Endothelial cell of umbilical vein (primary cell): ENCODE measurements at regions not wholly inside any gene's neighbourhood (a gene's known extent, or its start where the extent isn't known, plus 50 kb on each side); places are given as distances from the start of the nearest gene placed in this dataset.

Source experiments
- CTCF ChIP-seq, 2 donors: IDR thresholded peaks; 1 replicate in 1 of 2; 2 replicates in 1 of 2; pipeline ENCODE4 v1.5.1; 2011; ENCODE audit warnings: low read length in 2 of 2, mild to moderate bottlenecking in 2 of 2, moderate library complexity in 2 of 2, control low read depth in 1 of 2, inconsistent platforms in 1 of 2, low read depth in 1 of 2; ENCODE audit not compliant: insufficient read depth in 1 of 2; ENCODE audit errors: extremely low read depth in 1 of 2
- EZH2 ChIP-seq: IDR thresholded peaks from 2 replicates; pipeline ENCODE4 v1.6.1; 2012; ENCODE audit warnings: borderline replicate concordance, low read depth, mild to moderate bottlenecking, moderate library complexity, low read length, inconsistent platforms; ENCODE audit not compliant: severe bottlenecking
- POLR2A ChIP-seq: IDR thresholded peaks from 2 replicates; pipeline ENCODE4 v1.6.1; 2012; ENCODE audit warnings: low read depth, mild to moderate bottlenecking, control low read depth, low read length

- TF ChIP-seq CTCF (IDR thresholded peaks at IDR 0.05; ENCODE audit: extremely low read depth in 1 of 2, insufficient read depth in 1 of 2, low read depth in 1 of 2, low read length in 2 of 2) (no peak), EZH2 (no peak), POLR2A (no peak)
Measured at GRCh38 chr11:15687342-15687741, 572.6 kb downstream of the INSC start.
